Upper lobe of right lung (tissue), 1 donor: ENCODE measurements at regions not wholly inside any gene's neighbourhood (a gene's known extent, or its start where the extent isn't known, plus 50 kb on each side); places are given as distances from the start of the nearest gene placed in this dataset.

Experiments used
- ATAC-seq: fragments of 200-7000 bp; cut with Tn5 transposase; one replicate; pipeline ENCODE4 v1.9.1; 2020; ENCODE audit warnings: mild to moderate bottlenecking, moderate library complexity
- DNase-seq: peaks from one replicate; pipeline ENCODE4 v3.0.0-alpha.2; 2020
- H3K27ac ChIP-seq: fragments of 200-600 bp; one replicate; pipeline ENCODE4 v1.8.0; 2022
- H3K27me3 ChIP-seq: fragments of 200-600 bp; one replicate; pipeline ENCODE4 v1.8.0; 2022; ENCODE audit warnings: mild to moderate bottlenecking
- H3K36me3 ChIP-seq: fragments of 200-600 bp; one replicate; pipeline ENCODE4 v1.8.0; 2022
- H3K4me1 ChIP-seq: fragments of 200-600 bp; one replicate; pipeline ENCODE4 v1.8.0; 2022
- H3K4me3 ChIP-seq: fragments of 200-600 bp; one replicate; pipeline ENCODE4 v1.8.0; 2022; ENCODE audit warnings: mild to moderate bottlenecking
- H3K9me3 ChIP-seq: fragments of 200-600 bp; one replicate; pipeline ENCODE4 v1.8.0; 2022
- intact Hi-C: fragments of 100-400 bp; cut with DNase I; formaldehyde crosslinking; loops from one replicate; pipeline ENCODE4 v1.11.0; 2022
- TF ChIP-seq, protein P1 (sequence below): fragments of 200-600 bp; IDR thresholded peaks from one replicate; pipeline ENCODE4 v1.8.0; 2022; ENCODE audit warnings: antibody characterized with exemption
- donor health status: DM: no; HTN: yes; CAD: no; lungs with severe emphysema.

DNA sequence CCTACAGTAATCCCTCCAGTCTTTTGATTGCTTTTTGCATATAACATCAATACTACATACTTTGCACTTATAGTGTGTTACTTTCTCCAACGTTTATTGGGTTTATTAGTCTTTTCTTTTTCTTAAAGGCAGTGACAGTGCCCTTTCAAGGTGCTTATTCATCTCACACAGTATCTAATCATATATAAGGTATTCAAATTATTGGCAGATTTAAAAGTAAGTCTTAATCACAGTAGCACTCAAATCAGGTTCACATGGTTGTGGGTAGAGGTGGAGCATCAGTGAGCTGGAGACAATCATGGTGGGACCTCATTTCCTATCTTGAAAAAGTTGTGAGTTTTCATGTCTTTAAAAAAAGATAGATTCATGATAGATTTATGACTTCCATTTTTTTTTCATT, 706.2 kb downstream of the GALC start:
- no peak overlapping the region for H3K27ac ChIP-seq
- TF ChIP-seq, protein P1, sequence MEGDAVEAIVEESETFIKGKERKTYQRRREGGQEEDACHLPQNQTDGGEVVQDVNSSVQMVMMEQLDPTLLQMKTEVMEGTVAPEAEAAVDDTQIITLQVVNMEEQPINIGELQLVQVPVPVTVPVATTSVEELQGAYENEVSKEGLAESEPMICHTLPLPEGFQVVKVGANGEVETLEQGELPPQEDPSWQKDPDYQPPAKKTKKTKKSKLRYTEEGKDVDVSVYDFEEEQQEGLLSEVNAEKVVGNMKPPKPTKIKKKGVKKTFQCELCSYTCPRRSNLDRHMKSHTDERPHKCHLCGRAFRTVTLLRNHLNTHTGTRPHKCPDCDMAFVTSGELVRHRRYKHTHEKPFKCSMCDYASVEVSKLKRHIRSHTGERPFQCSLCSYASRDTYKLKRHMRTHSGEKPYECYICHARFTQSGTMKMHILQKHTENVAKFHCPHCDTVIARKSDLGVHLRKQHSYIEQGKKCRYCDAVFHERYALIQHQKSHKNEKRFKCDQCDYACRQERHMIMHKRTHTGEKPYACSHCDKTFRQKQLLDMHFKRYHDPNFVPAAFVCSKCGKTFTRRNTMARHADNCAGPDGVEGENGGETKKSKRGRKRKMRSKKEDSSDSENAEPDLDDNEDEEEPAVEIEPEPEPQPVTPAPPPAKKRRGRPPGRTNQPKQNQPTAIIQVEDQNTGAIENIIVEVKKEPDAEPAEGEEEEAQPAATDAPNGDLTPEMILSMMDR: no peak
- ATAC-seq (no peak), DNase-seq (no peak)
- H3K4me3 ChIP-seq: no peak overlapping the region
- intact Hi-C loops: no loop called here
- no peaks in the 10 kb centered on the region for H3K9me3 ChIP-seq
- H3K4me1 ChIP-seq: no peaks in the 10 kb centered on the region
- no peaks in the 10 kb centered on the region for H3K27me3 ChIP-seq
- H3K36me3 ChIP-seq: no peaks in the 10 kb centered on the region

DNA sequence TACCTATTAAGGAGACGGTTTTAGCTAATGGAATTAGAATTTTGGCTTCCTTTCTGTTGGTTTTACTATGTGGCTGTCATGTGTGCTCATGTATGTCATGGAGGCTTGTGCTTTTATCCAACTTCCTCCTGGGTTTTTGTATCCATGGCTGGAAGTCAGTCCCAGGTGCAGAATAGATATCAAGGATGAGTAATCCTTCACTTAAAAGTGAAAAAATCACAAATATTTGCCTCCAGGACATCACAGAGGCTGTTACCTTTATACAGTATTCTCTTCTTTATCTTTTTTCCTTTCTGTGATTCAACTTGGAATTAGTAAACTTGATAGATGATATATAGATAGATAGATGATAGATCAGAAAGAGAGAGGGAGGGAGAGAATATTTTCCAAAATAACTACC, 706.8 kb downstream of the GALC start:
- ATAC-seq: no peak
- no peaks in the 10 kb centered on the region for H3K36me3 ChIP-seq
- TF ChIP-seq, protein P1: no peak
- no peak overlapping the region for H3K27ac ChIP-seq
- no peak for DNase-seq
- H3K9me3 ChIP-seq: no peaks in the 10 kb centered on the region
- intact Hi-C loops: no loop called here
- no peak overlapping the region for H3K4me3 ChIP-seq
- no peaks in the 10 kb centered on the region for H3K4me1 ChIP-seq
- H3K27me3 ChIP-seq: no peaks in the 10 kb centered on the region

DNA sequence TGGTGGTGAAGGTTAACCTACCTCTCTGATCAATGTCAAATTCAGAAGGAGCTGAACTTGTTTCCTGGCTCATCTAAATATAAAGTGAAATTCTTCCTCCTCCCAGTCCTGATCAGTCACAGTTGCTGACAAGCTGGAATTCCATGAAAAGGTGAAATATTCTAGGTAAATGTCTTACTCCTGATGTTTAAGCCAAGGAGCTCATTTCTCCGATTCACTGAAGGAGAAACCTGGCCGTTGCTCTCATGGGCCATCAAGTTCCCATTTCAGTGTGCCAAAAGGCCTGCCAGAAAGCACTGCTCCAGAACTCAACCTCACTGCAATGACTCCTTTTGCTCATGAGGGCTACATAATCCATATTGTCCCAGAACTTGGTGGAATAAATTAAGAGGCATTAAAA, 707.5 kb downstream of the GALC start:
- H3K9me3 ChIP-seq: no peaks in the 10 kb centered on the region
- no peak for ATAC-seq
- H3K4me1 ChIP-seq: no peaks in the 10 kb centered on the region
- no peak overlapping the region for H3K4me3 ChIP-seq
- no peaks in the 10 kb centered on the region for H3K27me3 ChIP-seq
- TF ChIP-seq, protein P1: no peak
- DNase-seq: no peak
- H3K36me3 ChIP-seq: no peaks in the 10 kb centered on the region
- no peak overlapping the region for H3K27ac ChIP-seq
- intact Hi-C loops: no loop called here

DNA sequence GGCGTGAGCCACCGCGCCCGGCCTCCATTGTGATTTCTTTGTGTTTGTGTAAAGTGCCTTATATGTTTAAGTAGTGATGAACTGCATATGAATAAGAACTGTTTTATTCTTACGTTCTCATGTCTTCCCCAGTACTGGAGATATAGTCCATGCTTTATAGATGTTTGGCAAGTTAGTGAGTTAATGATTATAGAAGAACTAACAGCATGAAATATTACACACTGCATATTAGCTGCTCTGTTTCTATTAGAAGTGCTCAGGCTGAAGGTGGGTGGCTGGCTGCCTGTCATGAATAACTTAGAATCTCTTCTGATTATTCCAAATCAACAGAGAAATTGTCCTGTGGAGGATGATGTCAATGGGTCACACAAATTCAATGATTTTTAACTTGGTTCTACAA, 709.4 kb downstream of the GALC start:
- Histone ChIP-seq H3K27ac (no peak overlapping the region), H3K9me3 (no peaks in the 10 kb centered on the region), H3K27me3 (no peaks in the 10 kb centered on the region), H3K4me1 (no peaks in the 10 kb centered on the region), H3K4me3 (no peak overlapping the region), H3K36me3 (no peaks in the 10 kb centered on the region)
- DNase-seq (no peak), ATAC-seq (no peak)
- TF ChIP-seq, protein P1: no peak
- intact Hi-C loops: no loop called here

DNA sequence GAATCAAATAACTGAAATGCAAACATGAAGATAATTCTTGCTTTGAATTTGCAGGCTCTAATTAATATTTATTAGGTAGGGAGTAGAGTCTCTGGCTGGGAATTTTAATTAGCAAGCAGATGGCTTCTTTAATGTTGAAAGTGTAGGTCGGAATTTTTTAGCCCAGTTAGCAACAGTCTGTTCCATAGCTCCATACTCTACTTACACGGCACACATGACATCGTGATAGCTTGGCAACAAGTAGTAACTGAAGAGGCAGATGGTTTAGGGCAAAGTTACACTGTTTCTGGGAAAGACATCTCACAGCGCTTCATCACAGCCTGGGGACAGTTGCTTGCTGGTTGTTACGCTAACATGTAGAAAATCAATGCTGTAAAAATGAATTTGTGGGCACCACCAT, 710.7 kb downstream of the GALC start:
- H3K27ac ChIP-seq: no peak overlapping the region
- TF ChIP-seq, protein P1: no peak
- H3K9me3 ChIP-seq: no peaks in the 10 kb centered on the region
- no peaks in the 10 kb centered on the region for H3K36me3 ChIP-seq
- no peaks in the 10 kb centered on the region for H3K27me3 ChIP-seq
- intact Hi-C loops: no loop called here
- no peak for ATAC-seq
- no peaks in the 10 kb centered on the region for H3K4me1 ChIP-seq
- no peak for DNase-seq
- no peak overlapping the region for H3K4me3 ChIP-seq

DNA sequence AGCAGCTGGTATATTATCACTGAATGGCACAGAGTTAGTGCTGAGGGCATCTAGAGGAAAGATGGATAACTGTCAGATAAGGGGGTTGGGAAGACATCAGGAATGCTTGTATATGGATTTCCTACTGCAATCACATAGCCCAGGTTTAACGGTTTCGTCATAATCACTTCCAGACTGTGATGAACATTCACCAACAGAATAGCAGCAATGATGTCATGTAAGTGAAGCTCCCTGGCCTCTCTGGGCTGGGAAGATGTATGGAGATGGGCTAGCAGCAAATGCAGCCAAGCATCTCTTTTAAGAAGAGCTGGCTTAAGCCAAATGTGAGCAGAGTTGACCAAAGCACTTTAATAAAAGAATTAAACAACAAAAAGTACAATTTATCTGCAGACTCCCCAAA, 714.6 kb downstream of the GALC start:
- Histone ChIP-seq H3K27ac (no peak overlapping the region), H3K27me3 (no peaks in the 10 kb centered on the region), H3K36me3 (no peaks in the 10 kb centered on the region), H3K4me1 (no peaks in the 10 kb centered on the region), H3K9me3 (no peaks in the 10 kb centered on the region), H3K4me3 (no peak overlapping the region)
- intact Hi-C loops: no loop called here
- DNase-seq: no peak
- TF ChIP-seq, protein P1: no peak
- ATAC-seq: no peak
